HFF-Myc (cell line): ENCODE measurements at regions not wholly inside any gene's neighbourhood (a gene's known extent, or its start where the extent isn't known, plus 50 kb on each side); places are given as distances from the start of the nearest gene placed in this dataset.

ENCODE experiments used
- DNase-seq: peaks from one replicate; pipeline ENCODE4 v3.0.0-alpha.2; 2011; ENCODE audit warnings: low read depth; ENCODE audit errors: extremely low read depth
- H3K4me3 ChIP-seq: replicated peaks from 2 replicates; pipeline ENCODE4 v1.5.1; 2011; ENCODE audit warnings: low read depth, mild to moderate bottlenecking, control low read depth, low read length
- CTCF ChIP-seq: IDR thresholded peaks from 2 replicates; pipeline ENCODE4 v1.5.1; 2012; ENCODE audit warnings: mild to moderate bottlenecking, low read depth, low read length, control low read depth; ENCODE audit errors: missing control alignments

GRCh38 chr3:95449841-95450240 lies 1364.6 kb upstream of the EPHA6 start:
- no peak for TF ChIP-seq CTCF
- DNase-seq, result no peak
- no peak overlapping the region for H3K4me3 ChIP-seq

- H3K4me3 ChIP-seq, result no peak overlapping the region
- no peak for DNase-seq
- TF ChIP-seq CTCF, result no peak
Measured at GRCh38 chr3:95453242-95453641, 1361.2 kb upstream of the EPHA6 start.

GRCh38 chr3:95456835-95457234 lies 1357.6 kb upstream of the EPHA6 start:
- no peak for TF ChIP-seq CTCF
- H3K4me3 ChIP-seq, result no peak overlapping the region
- no peak for DNase-seq

GRCh38 chr3:95459706-95460105 lies 1354.7 kb upstream of the EPHA6 start:
- no peak overlapping the region for H3K4me3 ChIP-seq
- DNase-seq, result no peak
- TF ChIP-seq CTCF, result no peak

- TF ChIP-seq CTCF, result no peak
- H3K4me3 ChIP-seq, result no peak overlapping the region
- DNase-seq, result no peak
Measured at GRCh38 chr3:95460274-95460673, 1354.1 kb upstream of the EPHA6 start.

GRCh38 chr3:95462161-95462560 lies 1352.2 kb upstream of the EPHA6 start:
- H3K4me3 ChIP-seq, result no peak overlapping the region

More at GRCh38 chr3:95462161-95462560, 1352.2 kb upstream of the EPHA6 start:
- DNase-seq, result no peak
- TF ChIP-seq CTCF, result no peak
